GM23338 (cell line): ENCODE measurements at regions not wholly inside any gene's neighbourhood (a gene's known extent, or its start where the extent isn't known, plus 50 kb on each side); places are given as distances from the start of the nearest gene placed in this dataset.

Source experiments
- ATAC-seq: fragments of 200-7000 bp; cut with Tn5 transposase; 3 replicates; pipeline ENCODE4 v1.9.1; 2020
- DNase-seq: peaks from one replicate; pipeline ENCODE4 v3.0.0-alpha.2; 2015; ENCODE audit warnings: low spot score
- H2AFZ ChIP-seq: fragments of 200-600 bp; sonication (generic); 2 replicates; pipeline ENCODE4 v1.8.0; 2016; ENCODE audit warnings: antibody characterized with exemption, mild to moderate bottlenecking, moderate library complexity
- H3F3A ChIP-seq: fragments of 200-600 bp; sonication (generic); replicated peaks from 2 replicates; pipeline ENCODE4 v1.8.0; 2017; ENCODE audit warnings: antibody characterized with exemption, mixed run types, low read depth
- H3K27ac ChIP-seq: fragments of 200-600 bp; sonication (generic); 2 replicates; pipeline ENCODE4 v1.6.1; 2016; ENCODE audit warnings: low read depth
- H3K27me3 ChIP-seq: fragments of 200-600 bp; sonication (generic); 2 replicates; pipeline ENCODE4 v1.8.0; 2016; ENCODE audit warnings: mild to moderate bottlenecking, mixed run types, moderate library complexity; ENCODE audit not compliant: insufficient read depth
- H3K36me3 ChIP-seq: fragments of 200-600 bp; sonication (generic); 2 replicates; pipeline ENCODE4 v1.8.0; 2016; ENCODE audit warnings: mild to moderate bottlenecking; ENCODE audit not compliant: insufficient read depth
- H3K4me1 ChIP-seq: fragments of 200-600 bp; sonication (generic); 2 replicates; pipeline ENCODE4 v1.8.0; 2016; ENCODE audit warnings: mild to moderate bottlenecking, moderate library complexity; ENCODE audit not compliant: insufficient read depth
- H3K4me2 ChIP-seq: fragments of 200-600 bp; sonication (generic); 2 replicates; pipeline ENCODE4 v1.7.1; 2017; ENCODE audit warnings: mixed run types
- H3K4me3 ChIP-seq: fragments of 200-600 bp; sonication (generic); 2 replicates; pipeline ENCODE4 v1.6.1; 2016; ENCODE audit warnings: mixed run types
- H3K79me2 ChIP-seq: fragments of 200-600 bp; sonication (generic); replicated peaks from 2 replicates; pipeline ENCODE4 v1.8.0; 2017; ENCODE audit warnings: mild to moderate bottlenecking; ENCODE audit not compliant: insufficient read depth
- H3K9me2 ChIP-seq: fragments of 200-600 bp; sonication (generic); 2 replicates; pipeline ENCODE4 v1.8.0; 2017; ENCODE audit not compliant: insufficient read depth
- H4K20me1 ChIP-seq: fragments of 200-600 bp; sonication (generic); replicated peaks from 2 replicates; pipeline ENCODE4 v1.8.0; 2017; ENCODE audit warnings: mild to moderate bottlenecking; ENCODE audit not compliant: insufficient read depth
- H3K27ac Mint-ChIP-seq: 2 replicates; pipeline ENCODE4 v1.8.0; 2020; ENCODE audit warnings: inconsistent platforms, mild to moderate bottlenecking, moderate library complexity, mixed read lengths
- H3K27me3 Mint-ChIP-seq: 3 replicates; pipeline ENCODE4 v1.8.0; 2022; ENCODE audit warnings: low read depth, mild to moderate bottlenecking, moderate library complexity, mixed read lengths, inconsistent platforms; ENCODE audit not compliant: insufficient read depth, poor library complexity
- H3K36me3 Mint-ChIP-seq: 3 replicates; pipeline ENCODE4 v1.8.0; 2021; ENCODE audit warnings: low read depth, mild to moderate bottlenecking, inconsistent platforms, moderate library complexity, mixed read lengths
- H3K4me1 Mint-ChIP-seq: 3 replicates; pipeline ENCODE4 v1.8.0; 2020; ENCODE audit warnings: mild to moderate bottlenecking, inconsistent platforms, mixed read lengths
- H3K4me3 Mint-ChIP-seq: 3 replicates; pipeline ENCODE4 v1.8.0; 2021; ENCODE audit warnings: moderate library complexity, mild to moderate bottlenecking, inconsistent platforms, mixed read lengths
- H3K9me3 Mint-ChIP-seq: 3 replicates; pipeline ENCODE4 v1.8.0; 2020; ENCODE audit warnings: moderate library complexity, mild to moderate bottlenecking, inconsistent platforms, mixed read lengths
- CREB1 ChIP-seq: fragments of 250-450 bp; sonication (Bioruptor Pico); IDR thresholded peaks from 2 replicates; pipeline ENCODE4 v1.5.0; 2020; ENCODE audit warnings: low read depth, mild to moderate bottlenecking, moderate library complexity
- EZH2 ChIP-seq: fragments of 200-600 bp; sonication (generic); IDR thresholded peaks from one replicate; pipeline ENCODE4 v1.8.0; 2017; ENCODE audit warnings: antibody characterized with exemption, mild to moderate bottlenecking, low read depth; ENCODE audit not compliant: unreplicated experiment
- EZH2phosphoT487 ChIP-seq: fragments of 200-600 bp; sonication (generic); IDR thresholded peaks from one replicate; pipeline ENCODE4 v1.8.1; 2018; ENCODE audit warnings: antibody characterized with exemption; ENCODE audit not compliant: unreplicated experiment
- JUNB ChIP-seq: IDR thresholded peaks from one replicate; pipeline ENCODE4 v1.6.1; 2016; ENCODE audit warnings: antibody characterized with exemption; ENCODE audit not compliant: unreplicated experiment
- NANOG ChIP-seq: IDR thresholded peaks from 2 replicates; pipeline ENCODE4 v1.6.1; 2016; ENCODE audit warnings: antibody characterized with exemption, borderline replicate concordance
- POLR2AphosphoS5 ChIP-seq: IDR thresholded peaks from 2 replicates; pipeline ENCODE4 v1.6.1; 2016; ENCODE audit warnings: antibody characterized with exemption, low read depth
- STAT1 ChIP-seq: IDR thresholded peaks from one replicate; pipeline ENCODE4 v1.6.1; 2016; ENCODE audit warnings: antibody characterized with exemption; ENCODE audit not compliant: unreplicated experiment
- ZNF114 ChIP-seq: fragments of 250-450 bp; sonication (Bioruptor Pico); IDR thresholded peaks from 2 replicates; pipeline ENCODE4 v1.5.0; 2020; ENCODE audit warnings: mild to moderate bottlenecking, moderate library complexity
- ZNF331 ChIP-seq: fragments of 250-450 bp; sonication (Bioruptor Pico); IDR thresholded peaks from 2 replicates; pipeline ENCODE4 v1.5.0; 2020; ENCODE audit warnings: low read depth, mild to moderate bottlenecking, moderate library complexity
- TF ChIP-seq, protein P1 (sequence below), 2 experiments: fragments of 200-600 bp in 1 of 2; sonication (generic) in 1 of 2; conservative IDR thresholded peaks; 2 replicates each; pipeline versions ENCODE4 v1.5.1 to v1.6.1; 2016 to 2017; ENCODE audit warnings: antibody characterized with exemption in 2 of 2, low read depth in 2 of 2, mild to moderate bottlenecking in 2 of 2, moderate library complexity in 1 of 2
- TF ChIP-seq, protein P2 (sequence below): fragments of 250-450 bp; sonication (Bioruptor Pico); IDR thresholded peaks from 2 replicates; pipeline ENCODE4 v1.5.0; 2020; ENCODE audit warnings: mild to moderate bottlenecking, moderate library complexity
- TF ChIP-seq, protein P3 (sequence below): IDR thresholded peaks from 2 replicates; pipeline ENCODE4 v1.6.1; 2016; ENCODE audit warnings: antibody characterized with exemption
- TF ChIP-seq, protein P4 (sequence below): IDR thresholded peaks from one replicate; pipeline ENCODE4 v1.6.1; 2018; ENCODE audit warnings: antibody characterized with exemption; ENCODE audit not compliant: unreplicated experiment

DNA sequence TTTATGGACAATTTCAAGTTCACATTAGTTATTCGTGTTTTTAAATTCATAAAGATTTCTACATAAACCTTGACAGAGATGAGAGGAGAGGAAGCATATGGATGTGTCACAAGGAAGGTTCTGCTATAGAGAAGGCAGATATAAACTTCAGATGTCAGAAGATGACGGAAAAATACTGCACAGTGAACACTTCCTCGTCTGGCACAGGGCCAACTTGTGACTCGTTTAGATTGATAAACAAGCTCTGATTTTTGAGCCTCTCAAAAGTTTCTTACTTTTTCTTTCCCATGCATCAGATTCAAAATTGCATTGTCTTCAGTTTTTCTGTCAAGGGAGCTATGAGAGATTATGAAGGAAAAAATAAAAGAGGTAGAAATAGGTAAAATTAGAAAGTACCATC is 156.4 kb upstream of the MINDY3 start:
- no peaks in the 10 kb centered on the region for H3F3A ChIP-seq
- peaks cover 7% of the 10 kb centered on the region; the same call in 2 of the 3 replicates for H3K4me1 Mint-ChIP-seq
- no peak overlapping the region for H3K4me3 ChIP-seq
- H3K27ac Mint-ChIP-seq = no peak overlapping the region
- H3K27me3 ChIP-seq = no peaks in the 10 kb centered on the region
- H3K36me3 Mint-ChIP-seq = peaks cover 12% of the 10 kb centered on the region
- H3K27me3 Mint-ChIP-seq = no peaks in the 10 kb centered on the region
- ATAC-seq (no peak), DNase-seq (no peak)
- TF ChIP-seq, protein P1, sequence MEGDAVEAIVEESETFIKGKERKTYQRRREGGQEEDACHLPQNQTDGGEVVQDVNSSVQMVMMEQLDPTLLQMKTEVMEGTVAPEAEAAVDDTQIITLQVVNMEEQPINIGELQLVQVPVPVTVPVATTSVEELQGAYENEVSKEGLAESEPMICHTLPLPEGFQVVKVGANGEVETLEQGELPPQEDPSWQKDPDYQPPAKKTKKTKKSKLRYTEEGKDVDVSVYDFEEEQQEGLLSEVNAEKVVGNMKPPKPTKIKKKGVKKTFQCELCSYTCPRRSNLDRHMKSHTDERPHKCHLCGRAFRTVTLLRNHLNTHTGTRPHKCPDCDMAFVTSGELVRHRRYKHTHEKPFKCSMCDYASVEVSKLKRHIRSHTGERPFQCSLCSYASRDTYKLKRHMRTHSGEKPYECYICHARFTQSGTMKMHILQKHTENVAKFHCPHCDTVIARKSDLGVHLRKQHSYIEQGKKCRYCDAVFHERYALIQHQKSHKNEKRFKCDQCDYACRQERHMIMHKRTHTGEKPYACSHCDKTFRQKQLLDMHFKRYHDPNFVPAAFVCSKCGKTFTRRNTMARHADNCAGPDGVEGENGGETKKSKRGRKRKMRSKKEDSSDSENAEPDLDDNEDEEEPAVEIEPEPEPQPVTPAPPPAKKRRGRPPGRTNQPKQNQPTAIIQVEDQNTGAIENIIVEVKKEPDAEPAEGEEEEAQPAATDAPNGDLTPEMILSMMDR (conservative IDR thresholded peaks at IDR 0.05; ENCODE audit: low read depth in 2 of 2) = no peak
- TF ChIP-seq ZNF114 (CRISPR knock-in tag) = no peak
- TF ChIP-seq, protein P2, sequence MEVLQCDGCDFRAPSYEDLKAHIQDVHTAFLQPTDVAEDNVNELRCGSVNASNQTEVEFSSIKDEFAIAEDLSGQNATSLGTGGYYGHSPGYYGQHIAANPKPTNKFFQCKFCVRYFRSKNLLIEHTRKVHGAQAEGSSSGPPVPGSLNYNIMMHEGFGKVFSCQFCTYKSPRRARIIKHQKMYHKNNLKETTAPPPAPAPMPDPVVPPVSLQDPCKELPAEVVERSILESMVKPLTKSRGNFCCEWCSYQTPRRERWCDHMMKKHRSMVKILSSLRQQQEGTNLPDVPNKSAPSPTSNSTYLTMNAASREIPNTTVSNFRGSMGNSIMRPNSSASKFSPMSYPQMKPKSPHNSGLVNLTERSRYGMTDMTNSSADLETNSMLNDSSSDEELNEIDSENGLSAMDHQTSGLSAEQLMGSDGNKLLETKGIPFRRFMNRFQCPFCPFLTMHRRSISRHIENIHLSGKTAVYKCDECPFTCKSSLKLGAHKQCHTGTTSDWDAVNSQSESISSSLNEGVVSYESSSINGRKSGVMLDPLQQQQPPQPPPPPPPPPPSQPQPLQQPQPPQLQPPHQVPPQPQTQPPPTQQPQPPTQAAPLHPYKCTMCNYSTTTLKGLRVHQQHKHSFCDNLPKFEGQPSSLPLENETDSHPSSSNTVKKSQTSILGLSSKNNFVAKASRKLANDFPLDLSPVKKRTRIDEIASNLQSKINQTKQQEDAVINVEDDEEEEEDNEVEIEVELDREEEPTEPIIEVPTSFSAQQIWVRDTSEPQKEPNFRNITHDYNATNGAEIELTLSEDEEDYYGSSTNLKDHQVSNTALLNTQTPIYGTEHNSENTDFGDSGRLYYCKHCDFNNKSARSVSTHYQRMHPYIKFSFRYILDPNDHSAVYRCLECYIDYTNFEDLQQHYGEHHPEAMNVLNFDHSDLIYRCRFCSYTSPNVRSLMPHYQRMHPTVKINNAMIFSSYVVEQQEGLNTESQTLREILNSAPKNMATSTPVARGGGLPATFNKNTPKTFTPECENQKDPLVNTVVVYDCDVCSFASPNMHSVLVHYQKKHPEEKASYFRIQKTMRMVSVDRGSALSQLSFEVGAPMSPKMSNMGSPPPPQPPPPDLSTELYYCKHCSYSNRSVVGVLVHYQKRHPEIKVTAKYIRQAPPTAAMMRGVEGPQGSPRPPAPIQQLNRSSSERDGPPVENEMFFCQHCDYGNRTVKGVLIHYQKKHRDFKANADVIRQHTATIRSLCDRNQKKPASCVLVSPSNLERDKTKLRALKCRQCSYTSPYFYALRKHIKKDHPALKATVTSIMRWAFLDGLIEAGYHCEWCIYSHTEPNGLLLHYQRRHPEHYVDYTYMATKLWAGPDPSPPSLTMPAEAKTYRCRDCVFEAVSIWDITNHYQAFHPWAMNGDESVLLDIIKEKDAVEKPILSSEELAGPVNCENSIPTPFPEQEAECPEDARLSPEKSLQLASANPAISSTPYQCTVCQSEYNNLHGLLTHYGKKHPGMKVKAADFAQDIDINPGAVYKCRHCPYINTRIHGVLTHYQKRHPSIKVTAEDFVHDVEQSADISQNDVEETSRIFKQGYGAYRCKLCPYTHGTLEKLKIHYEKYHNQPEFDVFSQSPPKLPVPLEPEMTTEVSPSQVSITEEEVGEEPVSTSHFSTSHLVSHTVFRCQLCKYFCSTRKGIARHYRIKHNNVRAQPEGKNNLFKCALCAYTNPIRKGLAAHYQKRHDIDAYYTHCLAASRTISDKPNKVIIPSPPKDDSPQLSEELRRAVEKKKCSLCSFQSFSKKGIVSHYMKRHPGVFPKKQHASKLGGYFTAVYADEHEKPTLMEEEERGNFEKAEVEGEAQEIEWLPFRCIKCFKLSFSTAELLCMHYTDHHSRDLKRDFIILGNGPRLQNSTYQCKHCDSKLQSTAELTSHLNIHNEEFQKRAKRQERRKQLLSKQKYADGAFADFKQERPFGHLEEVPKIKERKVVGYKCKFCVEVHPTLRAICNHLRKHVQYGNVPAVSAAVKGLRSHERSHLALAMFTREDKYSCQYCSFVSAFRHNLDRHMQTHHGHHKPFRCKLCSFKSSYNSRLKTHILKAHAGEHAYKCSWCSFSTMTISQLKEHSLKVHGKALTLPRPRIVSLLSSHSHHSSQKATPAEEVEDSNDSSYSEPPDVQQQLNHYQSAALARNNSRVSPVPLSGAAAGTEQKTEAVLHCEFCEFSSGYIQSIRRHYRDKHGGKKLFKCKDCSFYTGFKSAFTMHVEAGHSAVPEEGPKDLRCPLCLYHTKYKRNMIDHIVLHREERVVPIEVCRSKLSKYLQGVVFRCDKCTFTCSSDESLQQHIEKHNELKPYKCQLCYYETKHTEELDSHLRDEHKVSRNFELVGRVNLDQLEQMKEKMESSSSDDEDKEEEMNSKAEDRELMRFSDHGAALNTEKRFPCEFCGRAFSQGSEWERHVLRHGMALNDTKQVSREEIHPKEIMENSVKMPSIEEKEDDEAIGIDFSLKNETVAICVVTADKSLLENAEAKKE (CRISPR knock-in tag) = no peak
- TF ChIP-seq EZH2 = no peak
- no peak for TF ChIP-seq CREB1 (CRISPR knock-in tag)
- TF ChIP-seq JUNB = no peak
- TF ChIP-seq NANOG = no peak
- TF ChIP-seq EZH2phosphoT487 = no peak
- TF ChIP-seq, protein P3, sequence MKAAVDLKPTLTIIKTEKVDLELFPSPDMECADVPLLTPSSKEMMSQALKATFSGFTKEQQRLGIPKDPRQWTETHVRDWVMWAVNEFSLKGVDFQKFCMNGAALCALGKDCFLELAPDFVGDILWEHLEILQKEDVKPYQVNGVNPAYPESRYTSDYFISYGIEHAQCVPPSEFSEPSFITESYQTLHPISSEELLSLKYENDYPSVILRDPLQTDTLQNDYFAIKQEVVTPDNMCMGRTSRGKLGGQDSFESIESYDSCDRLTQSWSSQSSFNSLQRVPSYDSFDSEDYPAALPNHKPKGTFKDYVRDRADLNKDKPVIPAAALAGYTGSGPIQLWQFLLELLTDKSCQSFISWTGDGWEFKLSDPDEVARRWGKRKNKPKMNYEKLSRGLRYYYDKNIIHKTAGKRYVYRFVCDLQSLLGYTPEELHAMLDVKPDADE = no peak
- no peak for TF ChIP-seq POLR2AphosphoS5
- TF ChIP-seq ZNF331 (CRISPR knock-in tag) = no peak
- no peak for TF ChIP-seq STAT1
- TF ChIP-seq, protein P4, sequence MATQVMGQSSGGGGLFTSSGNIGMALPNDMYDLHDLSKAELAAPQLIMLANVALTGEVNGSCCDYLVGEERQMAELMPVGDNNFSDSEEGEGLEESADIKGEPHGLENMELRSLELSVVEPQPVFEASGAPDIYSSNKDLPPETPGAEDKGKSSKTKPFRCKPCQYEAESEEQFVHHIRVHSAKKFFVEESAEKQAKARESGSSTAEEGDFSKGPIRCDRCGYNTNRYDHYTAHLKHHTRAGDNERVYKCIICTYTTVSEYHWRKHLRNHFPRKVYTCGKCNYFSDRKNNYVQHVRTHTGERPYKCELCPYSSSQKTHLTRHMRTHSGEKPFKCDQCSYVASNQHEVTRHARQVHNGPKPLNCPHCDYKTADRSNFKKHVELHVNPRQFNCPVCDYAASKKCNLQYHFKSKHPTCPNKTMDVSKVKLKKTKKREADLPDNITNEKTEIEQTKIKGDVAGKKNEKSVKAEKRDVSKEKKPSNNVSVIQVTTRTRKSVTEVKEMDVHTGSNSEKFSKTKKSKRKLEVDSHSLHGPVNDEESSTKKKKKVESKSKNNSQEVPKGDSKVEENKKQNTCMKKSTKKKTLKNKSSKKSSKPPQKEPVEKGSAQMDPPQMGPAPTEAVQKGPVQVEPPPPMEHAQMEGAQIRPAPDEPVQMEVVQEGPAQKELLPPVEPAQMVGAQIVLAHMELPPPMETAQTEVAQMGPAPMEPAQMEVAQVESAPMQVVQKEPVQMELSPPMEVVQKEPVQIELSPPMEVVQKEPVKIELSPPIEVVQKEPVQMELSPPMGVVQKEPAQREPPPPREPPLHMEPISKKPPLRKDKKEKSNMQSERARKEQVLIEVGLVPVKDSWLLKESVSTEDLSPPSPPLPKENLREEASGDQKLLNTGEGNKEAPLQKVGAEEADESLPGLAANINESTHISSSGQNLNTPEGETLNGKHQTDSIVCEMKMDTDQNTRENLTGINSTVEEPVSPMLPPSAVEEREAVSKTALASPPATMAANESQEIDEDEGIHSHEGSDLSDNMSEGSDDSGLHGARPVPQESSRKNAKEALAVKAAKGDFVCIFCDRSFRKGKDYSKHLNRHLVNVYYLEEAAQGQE = no peak
- no peak overlapping the region for H3K27ac ChIP-seq
- H3K9me2 ChIP-seq = no peaks in the 10 kb centered on the region
- H3K4me1 ChIP-seq = no peaks in the 10 kb centered on the region
- H3K4me2 ChIP-seq = no peak overlapping the region
- peaks cover 28% of the 10 kb centered on the region for H3K9me3 Mint-ChIP-seq
- H3K4me3 Mint-ChIP-seq = no peak overlapping the region
- no peaks in the 10 kb centered on the region for H4K20me1 ChIP-seq
- no peaks in the 10 kb centered on the region for H3K36me3 ChIP-seq
- no peaks in the 10 kb centered on the region for H3K79me2 ChIP-seq
- no peak overlapping the region for H2AFZ ChIP-seq
